ENCODE measurements at regions not wholly inside any gene's neighbourhood (a gene's known extent, or its start where the extent isn't known, plus 50 kb on each side); places are given as distances from the start of the nearest gene placed in this dataset.

- DNase-seq (ENCODE audit: low spot score in 2 of 2): no peak
- Mint-ChIP-seq H3K9me3 (peaks cover 26% of the 10 kb centered on the region), H3K4me3 (no peak overlapping the region), H3K27ac (ENCODE audit: low read depth) (no peak overlapping the region), H3K36me3 (ENCODE audit: insufficient read depth) (no peaks in the 10 kb centered on the region), H3K27me3 (no peaks in the 10 kb centered on the region), H3K4me1 (no peaks in the 10 kb centered on the region)
- no peak for ATAC-seq (replicated peaks; ENCODE audit: extremely low read depth, poor library complexity, severe bottlenecking)
Measured at GRCh38 chr17:22470411-22471175, 778.3 kb downstream of the KCNJ18 start.

- H3K36me3 Mint-ChIP-seq (ENCODE audit: insufficient read depth): no peaks in the 10 kb centered on the region
- ATAC-seq (replicated peaks; ENCODE audit: extremely low read depth, poor library complexity, severe bottlenecking) (no peak), DNase-seq (ENCODE audit: low spot score in 2 of 2) (no peak)
- H3K27me3 Mint-ChIP-seq: no peaks in the 10 kb centered on the region
- H3K27ac Mint-ChIP-seq (ENCODE audit: low read depth): no peak overlapping the region
- no peaks in the 10 kb centered on the region for H3K4me1 Mint-ChIP-seq
- H3K9me3 Mint-ChIP-seq: peaks cover 27% of the 10 kb centered on the region
- H3K4me3 Mint-ChIP-seq: no peak overlapping the region
Measured at GRCh38 chr17:22484826-22485225, 792.5 kb downstream of the KCNJ18 start.

- no peak overlapping the region for H3K4me3 Mint-ChIP-seq
- no peaks in the 10 kb centered on the region for H3K36me3 Mint-ChIP-seq (ENCODE audit: insufficient read depth)
- no peak for ATAC-seq (replicated peaks; ENCODE audit: extremely low read depth, poor library complexity, severe bottlenecking)
- H3K27ac Mint-ChIP-seq (ENCODE audit: low read depth): no peak overlapping the region
- no peak for DNase-seq (ENCODE audit: low spot score in 2 of 2)
- no peaks in the 10 kb centered on the region for H3K27me3 Mint-ChIP-seq
- H3K4me1 Mint-ChIP-seq: no peaks in the 10 kb centered on the region
- peaks cover 21% of the 10 kb centered on the region for H3K9me3 Mint-ChIP-seq
Measured at GRCh38 chr17:22490399-22490798, 798.1 kb downstream of the KCNJ18 start.

GRCh38 chr17:22492331-22492730 is 800.0 kb downstream of the KCNJ18 start:
- Mint-ChIP-seq H3K27ac (ENCODE audit: low read depth) (no peak overlapping the region), H3K4me3 (no peak overlapping the region)

GRCh38 chr17:22496450-22496849 is 804.1 kb downstream of the KCNJ18 start:
- Mint-ChIP-seq H3K4me3 (no peak overlapping the region), H3K9me3 (peaks cover 24% of the 10 kb centered on the region), H3K36me3 (ENCODE audit: insufficient read depth) (no peaks in the 10 kb centered on the region), H3K27ac (ENCODE audit: low read depth) (no peak overlapping the region), H3K4me1 (no peaks in the 10 kb centered on the region), H3K27me3 (no peaks in the 10 kb centered on the region)
- ATAC-seq (replicated peaks; ENCODE audit: extremely low read depth, poor library complexity, severe bottlenecking): no peak
- DNase-seq (ENCODE audit: low spot score in 2 of 2): no peak

More at GRCh38 chr17:22492331-22492730, 800.0 kb downstream of the KCNJ18 start:
- no peaks in the 10 kb centered on the region for H3K36me3 Mint-ChIP-seq (ENCODE audit: insufficient read depth)
- no peaks in the 10 kb centered on the region for H3K4me1 Mint-ChIP-seq
- peaks cover 21% of the 10 kb centered on the region for H3K9me3 Mint-ChIP-seq
- H3K27me3 Mint-ChIP-seq: no peaks in the 10 kb centered on the region
- DNase-seq (ENCODE audit: low spot score in 2 of 2) (no peak), ATAC-seq (replicated peaks; ENCODE audit: extremely low read depth, poor library complexity, severe bottlenecking) (no peak)

GRCh38 chr17:22503322-22503899 is 811.1 kb downstream of the KCNJ18 start:
- H3K27ac Mint-ChIP-seq (ENCODE audit: low read depth): no peak overlapping the region
- no peaks in the 10 kb centered on the region for H3K36me3 Mint-ChIP-seq (ENCODE audit: insufficient read depth)
- no peaks in the 10 kb centered on the region for H3K4me1 Mint-ChIP-seq
- ATAC-seq (replicated peaks; ENCODE audit: extremely low read depth, poor library complexity, severe bottlenecking) (no peak), DNase-seq (ENCODE audit: low spot score in 2 of 2) (no peak)
- H3K9me3 Mint-ChIP-seq: peaks cover 11% of the 10 kb centered on the region
- no peak overlapping the region for H3K4me3 Mint-ChIP-seq
- H3K27me3 Mint-ChIP-seq: no peaks in the 10 kb centered on the region

- H3K4me1 Mint-ChIP-seq: no peaks in the 10 kb centered on the region
Measured at GRCh38 chr17:22505660-22506059, 813.3 kb downstream of the KCNJ18 start.

GRCh38 chr17:22506231-22506630 is 813.9 kb downstream of the KCNJ18 start:
- ATAC-seq (replicated peaks; ENCODE audit: extremely low read depth, poor library complexity, severe bottlenecking) (no peak), DNase-seq (ENCODE audit: low spot score in 2 of 2) (no peak)
- Mint-ChIP-seq H3K27ac (ENCODE audit: low read depth) (no peak overlapping the region), H3K9me3 (peaks cover 5% of the 10 kb centered on the region), H3K4me3 (no peak overlapping the region), H3K4me1 (no peaks in the 10 kb centered on the region), H3K27me3 (no peaks in the 10 kb centered on the region), H3K36me3 (ENCODE audit: insufficient read depth) (no peaks in the 10 kb centered on the region)

More at GRCh38 chr17:22505660-22506059, 813.3 kb downstream of the KCNJ18 start:
- DNase-seq (ENCODE audit: low spot score in 2 of 2): no peak
- Mint-ChIP-seq H3K9me3 (peaks cover 5% of the 10 kb centered on the region), H3K4me3 (no peak overlapping the region), H3K27ac (ENCODE audit: low read depth) (no peak overlapping the region), H3K36me3 (ENCODE audit: insufficient read depth) (no peaks in the 10 kb centered on the region), H3K27me3 (no peaks in the 10 kb centered on the region)
- ATAC-seq (replicated peaks; ENCODE audit: extremely low read depth, poor library complexity, severe bottlenecking): no peak

- Mint-ChIP-seq H3K9me3 (no peaks in the 10 kb centered on the region), H3K27me3 (no peaks in the 10 kb centered on the region), H3K27ac (ENCODE audit: low read depth) (no peak overlapping the region), H3K36me3 (ENCODE audit: insufficient read depth) (no peaks in the 10 kb centered on the region), H3K4me1 (no peaks in the 10 kb centered on the region), H3K4me3 (no peak overlapping the region)
- DNase-seq (ENCODE audit: low spot score in 2 of 2) (no peak), ATAC-seq (replicated peaks; ENCODE audit: extremely low read depth, poor library complexity, severe bottlenecking) (no peak)
Measured at GRCh38 chr17:22506861-22507260, 814.5 kb downstream of the KCNJ18 start.

- Mint-ChIP-seq H3K4me1 (no peaks in the 10 kb centered on the region), H3K4me3 (no peak overlapping the region), H3K27ac (ENCODE audit: low read depth) (peak overlapping the region; percentile 52), H3K27me3 (no peaks in the 10 kb centered on the region), H3K36me3 (ENCODE audit: insufficient read depth) (no peaks in the 10 kb centered on the region), H3K9me3 (no peaks in the 10 kb centered on the region)
- ATAC-seq (replicated peaks; ENCODE audit: extremely low read depth, poor library complexity, severe bottlenecking): no peak
- DNase-seq (ENCODE audit: low spot score in 2 of 2): no peak
Measured at GRCh38 chr17:22507823-22508222, 815.5 kb downstream of the KCNJ18 start.

- H3K36me3 Mint-ChIP-seq (ENCODE audit: insufficient read depth): no peaks in the 10 kb centered on the region
- no peak overlapping the region for H3K27ac Mint-ChIP-seq (ENCODE audit: low read depth)
- H3K9me3 Mint-ChIP-seq: peaks cover 9% of the 10 kb centered on the region
- no peaks in the 10 kb centered on the region for H3K4me1 Mint-ChIP-seq
- no peaks in the 10 kb centered on the region for H3K27me3 Mint-ChIP-seq
- no peak for ATAC-seq (replicated peaks; ENCODE audit: extremely low read depth, poor library complexity, severe bottlenecking)
- H3K4me3 Mint-ChIP-seq: no peak overlapping the region
- DNase-seq (ENCODE audit: low spot score in 2 of 2): no peak
Measured at GRCh38 chr17:22510504-22510903, 818.2 kb downstream of the KCNJ18 start.

- H3K4me3 Mint-ChIP-seq: no peak overlapping the region
- ATAC-seq (replicated peaks; ENCODE audit: extremely low read depth, poor library complexity, severe bottlenecking) (no peak), DNase-seq (ENCODE audit: low spot score in 2 of 2) (no peak)
- no peak overlapping the region for H3K27ac Mint-ChIP-seq (ENCODE audit: low read depth)
- no peaks in the 10 kb centered on the region for H3K27me3 Mint-ChIP-seq
- H3K36me3 Mint-ChIP-seq (ENCODE audit: insufficient read depth): no peaks in the 10 kb centered on the region
- peaks cover 13% of the 10 kb centered on the region for H3K9me3 Mint-ChIP-seq
- no peaks in the 10 kb centered on the region for H3K4me1 Mint-ChIP-seq
Measured at GRCh38 chr17:22511431-22511830, 819.1 kb downstream of the KCNJ18 start.

- Mint-ChIP-seq H3K4me1 (no peaks in the 10 kb centered on the region), H3K36me3 (ENCODE audit: insufficient read depth) (no peaks in the 10 kb centered on the region), H3K27ac (ENCODE audit: low read depth) (no peak overlapping the region), H3K9me3 (peaks cover 14% of the 10 kb centered on the region), H3K27me3 (no peaks in the 10 kb centered on the region), H3K4me3 (no peak overlapping the region)
- ATAC-seq (replicated peaks; ENCODE audit: extremely low read depth, poor library complexity, severe bottlenecking): no peak
- no peak for DNase-seq (ENCODE audit: low spot score in 2 of 2)
Measured at GRCh38 chr17:22512057-22512456, 819.7 kb downstream of the KCNJ18 start.

Measured in central memory CD8-positive, alpha-beta T cell (primary cell).